NCI-H748 (cell line): ENCODE measurements at regions not wholly inside any gene's neighbourhood (a gene's known extent, or its start where the extent isn't known, plus 50 kb on each side); places are given as distances from the start of the nearest gene placed in this dataset.
"Not testable (repeated sequence)": the region's sequence is repeated elsewhere in the genome, so short reads cannot be mapped to it uniquely, and the experiment has no call there.

Experiments used
- DNase-seq: peaks from one replicate; lab custom pipeline; 2025; ENCODE audit not compliant: unreplicated experiment; lab: John Stamatoyannopoulos, UW

DNA sequence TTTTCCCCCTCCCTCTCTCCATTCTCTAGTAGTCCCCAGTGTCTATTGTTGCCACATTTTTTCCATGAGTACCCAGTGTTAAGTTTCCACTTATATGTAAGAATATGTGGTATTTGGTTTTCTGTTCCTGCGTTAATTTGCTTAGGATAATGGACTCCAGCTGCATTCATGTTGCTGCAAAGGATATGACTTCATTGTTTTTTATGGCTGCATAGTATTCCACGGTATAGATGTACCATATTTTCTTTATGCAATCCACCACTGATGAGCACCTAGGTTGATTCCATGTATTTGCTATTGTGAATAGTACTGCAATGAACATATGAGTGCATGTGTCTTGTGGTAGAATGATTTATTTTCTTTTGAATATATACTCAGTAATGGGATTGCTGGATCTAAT lies 77.4 kb upstream of the MEGF10 start:
- DNase-seq: no peak

DNA sequence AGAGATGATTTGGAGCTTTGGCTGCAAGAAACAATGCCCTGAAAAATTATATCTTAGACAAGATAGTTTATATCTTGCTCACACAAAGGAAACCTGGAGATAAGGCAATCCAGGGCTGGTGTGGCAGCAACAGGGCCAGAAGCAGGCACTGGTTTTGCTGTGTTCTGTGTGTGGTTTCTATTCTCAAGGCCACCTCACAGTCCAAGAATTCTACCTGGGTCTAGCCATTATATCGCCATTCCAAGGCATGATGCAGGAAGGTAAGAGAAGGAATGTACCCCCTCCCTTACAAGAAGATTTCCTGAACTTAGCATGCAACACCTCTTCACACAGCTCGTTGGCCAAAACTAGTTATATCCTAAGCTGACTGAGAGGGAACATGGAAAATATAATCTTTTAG lies 74.5 kb upstream of the MEGF10 start:
- no peak for DNase-seq

DNA sequence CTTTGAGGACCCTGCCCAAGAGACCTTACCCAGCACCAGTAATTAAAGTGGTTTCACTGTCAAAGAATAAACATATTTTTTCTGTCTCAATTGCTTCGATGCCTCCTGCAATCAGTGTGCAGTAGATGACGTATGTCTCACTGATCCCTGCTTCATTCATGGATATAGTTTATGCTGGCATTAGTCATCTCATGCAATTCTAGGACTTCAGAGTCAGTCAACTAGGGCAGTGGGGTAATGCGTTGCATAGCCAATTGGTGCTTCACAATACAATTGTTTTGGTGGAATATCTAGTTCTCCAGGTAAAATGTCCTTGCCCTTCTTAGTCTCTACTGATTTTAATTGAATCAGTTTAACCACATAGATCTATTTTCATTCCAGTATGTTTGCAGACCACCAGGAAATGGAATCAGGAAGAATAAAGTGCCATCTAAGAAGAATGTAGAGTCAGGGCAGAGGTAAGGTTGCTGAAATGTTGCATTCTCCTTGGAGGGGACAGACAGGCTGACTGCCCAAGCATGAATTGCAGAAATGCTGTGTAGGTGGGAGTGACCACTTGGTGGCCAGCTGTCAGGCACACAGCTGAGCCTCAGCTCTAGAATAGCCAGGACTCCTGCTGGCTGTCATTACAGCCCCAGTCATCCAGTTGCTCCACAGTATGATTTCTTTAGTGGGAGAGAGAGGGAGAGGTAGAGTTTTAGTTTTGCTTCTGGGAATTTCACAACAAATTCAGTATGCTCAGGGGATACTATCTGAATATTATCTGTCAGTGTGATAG lies 73.5 kb upstream of the MEGF10 start:
- DNase-seq: peak; percentile 15

DNA sequence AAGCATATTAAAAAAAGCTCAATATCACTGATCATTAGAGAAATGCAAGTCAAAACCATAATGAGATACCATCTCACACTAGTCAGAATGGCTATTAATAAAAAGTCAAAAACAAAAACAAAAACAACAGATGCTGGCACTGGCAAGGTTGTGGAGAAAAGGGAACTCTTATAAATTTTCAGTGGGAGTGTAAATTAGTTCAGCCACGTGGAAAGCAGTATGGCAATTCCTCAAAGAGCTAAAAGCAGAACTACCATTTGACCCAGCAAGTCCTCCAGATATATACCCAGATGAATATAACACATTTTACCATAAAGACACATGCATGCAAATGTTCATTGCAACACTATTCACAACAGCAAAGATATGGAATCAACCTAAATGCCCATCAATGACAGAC lies 68.7 kb upstream of the MEGF10 start:
- not testable (repeated sequence) for DNase-seq

DNA sequence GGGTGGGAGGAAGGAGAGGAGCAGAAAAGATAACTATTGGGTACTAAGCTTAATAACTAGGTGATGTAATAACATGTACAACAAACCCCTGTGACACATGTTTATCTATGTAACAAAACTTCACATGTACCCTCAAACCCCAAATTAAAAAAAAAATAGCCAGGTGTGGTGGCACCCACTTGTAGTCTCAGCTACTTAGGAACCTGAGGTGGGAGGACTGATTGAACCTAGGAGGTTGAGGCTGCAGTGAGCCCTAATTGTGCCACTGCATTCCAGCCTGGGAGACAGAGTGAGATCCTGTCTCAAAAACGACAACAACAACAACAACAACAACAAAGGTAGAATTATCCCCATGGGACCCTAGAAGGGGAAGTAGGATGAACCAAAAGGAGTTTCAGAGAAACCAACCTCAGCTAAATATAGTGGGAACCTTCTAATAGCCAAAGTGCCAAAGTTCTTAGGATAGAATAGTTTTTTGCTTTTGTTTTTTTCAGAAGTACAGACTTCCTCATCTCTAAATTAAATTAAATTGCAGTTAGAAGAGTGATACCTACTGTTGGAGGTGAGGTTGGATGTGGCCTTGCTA lies 67.9 kb upstream of the MEGF10 start:
- DNase-seq: not testable (repeated sequence)

DNA sequence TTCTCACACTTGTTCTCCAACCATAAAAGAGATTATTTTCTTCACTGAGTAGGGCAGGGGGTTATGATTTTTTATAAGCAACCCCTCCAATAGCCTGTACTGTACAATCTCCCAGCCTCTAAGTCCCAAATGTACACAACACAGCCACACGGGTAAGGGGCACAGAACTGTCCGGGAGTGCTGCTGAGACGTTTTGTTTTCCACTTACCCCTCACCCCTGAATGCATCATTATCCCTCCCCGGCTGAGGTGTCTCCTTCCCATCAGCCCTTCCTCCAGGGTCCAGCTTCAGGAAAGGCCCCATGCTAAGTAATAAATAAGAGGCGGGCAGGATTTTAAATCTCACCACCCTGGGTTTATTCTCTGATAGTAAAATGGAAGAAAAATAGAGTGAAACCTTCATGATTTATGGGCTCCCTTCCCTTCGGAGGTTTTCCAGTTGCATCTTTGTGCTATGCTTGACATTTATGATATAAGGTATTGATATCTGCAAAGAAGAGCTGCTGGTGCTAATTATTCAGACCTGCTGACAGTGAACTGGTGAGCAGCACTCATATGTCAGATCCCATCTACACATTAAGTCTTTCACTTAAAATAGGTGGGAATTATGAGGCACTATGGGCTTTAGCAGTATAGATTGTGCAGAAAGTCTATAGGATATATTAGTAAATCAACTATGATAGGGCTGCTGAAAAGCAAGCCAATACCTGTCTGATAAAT lies 67.2 kb upstream of the MEGF10 start:
- DNase-seq: no peak

DNA sequence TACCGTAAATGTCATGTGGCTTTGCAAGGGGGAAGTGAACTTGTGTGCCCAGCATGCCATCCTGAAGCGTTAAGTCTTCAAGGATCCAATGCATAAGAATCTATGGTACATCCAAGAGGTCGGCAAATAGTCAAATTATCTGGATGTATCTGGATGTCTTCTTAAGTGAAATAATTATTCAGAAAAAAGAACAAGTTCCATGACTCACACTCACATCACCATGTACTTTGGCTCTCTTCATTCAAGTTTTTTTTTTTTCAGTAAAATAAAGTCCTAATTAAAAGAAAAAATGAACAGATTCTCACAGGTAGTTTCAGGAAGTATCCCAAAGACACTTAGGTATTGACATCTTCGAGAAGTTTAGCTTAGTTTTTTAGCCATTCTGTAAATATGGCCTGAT lies 62.7 kb upstream of the MEGF10 start:
- DNase-seq: no peak

DNA sequence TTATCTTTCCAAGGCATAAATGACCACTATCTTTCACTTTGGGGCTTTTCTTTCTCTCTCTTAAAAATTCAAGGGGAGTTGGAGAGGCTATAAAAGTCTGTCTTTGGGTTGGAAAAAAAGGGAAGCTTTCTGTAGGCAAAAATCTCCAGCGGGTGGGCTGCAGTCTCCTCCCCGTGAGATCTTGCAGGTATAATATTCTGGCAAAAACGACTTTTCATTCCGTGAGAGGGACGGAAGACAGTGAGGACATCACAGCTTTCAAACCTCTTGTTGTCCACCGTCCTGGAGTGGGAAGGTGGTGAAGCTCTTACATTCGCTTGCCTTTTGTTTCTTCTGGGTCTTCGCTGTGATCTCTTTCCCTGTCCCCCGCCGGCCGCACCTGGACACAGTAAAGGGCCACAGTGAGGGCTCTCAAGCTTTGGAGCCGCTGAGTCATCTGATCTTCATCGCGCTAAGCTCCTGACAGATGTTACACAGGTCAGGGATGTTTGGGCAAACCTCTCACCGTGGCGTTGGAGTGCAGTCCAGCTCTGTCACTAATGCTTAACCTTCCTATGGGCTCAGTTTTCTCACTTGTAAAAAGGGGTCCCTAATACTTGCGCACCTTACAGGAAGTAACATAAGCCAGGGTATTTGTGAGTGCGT lies 61.9 kb upstream of the MEGF10 start:
- DNase-seq: peak; percentile 46

DNA sequence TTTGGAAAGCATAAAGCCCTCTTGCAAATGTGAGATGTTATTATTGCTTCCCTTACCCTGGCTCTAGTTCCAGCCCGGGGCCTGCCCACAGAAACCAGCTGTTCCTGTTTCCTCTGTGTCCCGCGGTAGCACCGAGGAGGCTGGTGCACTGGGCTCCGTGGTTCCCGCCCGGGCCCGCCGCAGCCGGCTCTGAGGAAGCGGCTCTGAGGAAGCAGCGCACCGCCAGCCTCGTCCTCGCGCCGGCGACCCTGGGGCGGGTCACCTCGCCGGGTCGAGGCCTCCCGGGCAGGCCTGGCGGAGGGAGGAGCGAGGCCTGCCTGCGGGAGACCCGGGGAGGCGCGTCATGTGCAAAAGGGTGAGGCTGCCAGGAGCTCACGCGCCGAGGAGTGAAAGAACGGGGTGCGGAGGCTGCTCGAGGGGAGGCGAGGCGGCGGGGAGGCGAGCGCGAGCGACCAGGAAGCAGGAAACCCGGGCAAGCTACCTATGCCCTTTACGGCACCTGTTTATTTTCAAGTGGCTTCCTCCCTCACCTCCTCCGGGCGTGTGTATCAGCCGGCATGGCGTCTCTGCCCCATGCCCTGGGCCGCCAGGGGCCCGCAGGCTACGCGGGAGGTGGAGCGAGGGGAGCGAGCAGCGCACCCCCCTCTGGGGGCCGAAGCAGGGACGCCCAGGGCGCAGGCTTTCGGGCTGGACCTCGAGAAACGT lies 61.3 kb upstream of the MEGF10 start:
- DNase-seq: peak; percentile 71

DNA sequence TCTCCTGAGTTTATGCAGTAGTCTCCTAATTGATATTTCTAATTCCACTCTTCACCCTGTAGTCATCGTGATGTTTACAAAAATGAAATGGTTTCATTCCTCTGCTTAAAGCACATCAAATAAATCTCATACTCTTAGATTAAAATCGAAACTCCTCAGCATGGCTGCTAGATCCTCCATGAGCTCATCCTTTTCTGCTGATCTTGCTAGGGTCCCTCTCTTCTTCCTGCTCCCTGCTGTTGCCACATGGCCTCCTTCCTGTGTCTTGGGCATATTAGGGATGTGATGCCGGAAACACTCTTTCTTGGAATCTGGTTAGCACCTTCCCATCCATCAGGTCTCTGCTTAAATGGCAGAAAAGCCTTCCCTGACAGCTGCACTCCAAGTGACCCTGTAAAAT lies 59.5 kb upstream of the MEGF10 start:
- DNase-seq: no peak

DNA sequence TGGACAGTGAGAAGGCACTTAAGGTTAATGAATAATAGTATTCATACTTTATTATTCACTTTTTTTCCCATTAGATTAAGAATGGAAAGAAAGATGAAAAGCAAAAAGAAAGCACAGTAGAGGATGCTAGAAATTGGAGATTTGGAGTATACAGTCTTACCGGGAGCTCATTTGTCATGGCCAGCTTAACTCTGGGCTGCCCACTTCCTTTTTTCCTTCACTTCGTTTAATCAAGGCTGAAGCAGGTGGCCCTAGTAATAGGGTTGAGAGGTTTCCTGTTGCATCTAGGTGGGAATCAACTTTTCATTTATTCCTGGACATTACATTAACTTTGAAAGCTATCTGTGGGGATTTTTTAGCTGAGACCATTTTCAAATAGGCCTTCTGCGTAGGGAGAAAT lies 57.0 kb upstream of the MEGF10 start:
- DNase-seq: no peak

DNA sequence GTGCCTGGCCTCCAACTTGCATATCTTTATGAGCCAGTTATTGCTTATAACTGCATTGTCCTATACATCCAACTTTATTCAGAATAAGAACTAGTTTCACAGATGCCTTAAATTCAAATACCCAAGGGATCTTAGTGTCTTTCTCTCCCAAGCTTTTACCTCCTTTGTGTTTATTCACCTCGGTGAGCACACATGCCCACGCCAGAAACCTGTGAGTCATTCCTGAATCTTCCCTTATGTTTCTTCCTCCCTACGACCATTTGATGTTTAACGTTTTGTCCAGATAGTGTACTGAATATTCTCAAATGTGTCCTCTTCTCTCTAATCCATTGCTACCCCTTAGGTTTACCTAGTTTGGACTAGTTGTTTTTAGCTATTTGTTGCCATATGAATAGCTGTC lies 55.5 kb upstream of the MEGF10 start:
- DNase-seq: no peak

DNA sequence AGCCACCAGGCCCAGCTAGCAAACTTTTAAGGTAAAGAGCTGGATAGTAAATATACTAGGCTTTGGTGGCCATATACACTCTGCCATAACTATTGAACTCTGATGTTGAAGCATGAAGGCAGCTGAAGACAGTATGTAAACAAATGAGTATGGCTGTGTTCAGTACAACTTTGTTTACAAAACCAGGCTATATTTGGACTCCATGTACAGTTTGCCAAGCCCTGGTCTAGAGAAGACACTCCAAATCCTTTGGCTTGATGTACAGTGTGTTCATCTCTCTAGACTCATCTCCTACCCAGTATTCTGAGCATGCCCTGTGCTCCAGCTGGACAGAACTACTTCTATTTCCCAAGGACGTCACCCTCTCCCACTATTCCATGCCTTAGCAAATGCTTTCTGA lies 54.3 kb upstream of the MEGF10 start:
- DNase-seq: no peak
